Type B pancreatic cell (in vitro differentiated cells): ENCODE measurements at regions not wholly inside any gene's neighbourhood (a gene's known extent, or its start where the extent isn't known, plus 50 kb on each side); places are given as distances from the start of the nearest gene placed in this dataset.

Source experiments
- DNase-seq: peaks from one replicate; pipeline ENCODE4 v3.0.0; 2021; ENCODE audit warnings: mixed read lengths; ENCODE audit not compliant: unreplicated experiment; ENCODE audit errors: extremely low spot score
- H3K27ac Mint-ChIP-seq: 2 replicates; pipeline ENCODE4 v1.8.0; 2021; ENCODE audit warnings: mild to moderate bottlenecking, mixed read lengths
- H3K27me3 Mint-ChIP-seq: 2 replicates; pipeline ENCODE4 v1.8.0; 2021; ENCODE audit warnings: mixed read lengths
- H3K36me3 Mint-ChIP-seq: 2 replicates; pipeline ENCODE4 v1.8.0; 2021; ENCODE audit warnings: mixed read lengths
- H3K4me1 Mint-ChIP-seq: one replicate; pipeline ENCODE4 v1.8.0; 2021; ENCODE audit warnings: mixed read lengths; ENCODE audit not compliant: unreplicated experiment
- H3K4me3 Mint-ChIP-seq: 2 replicates; pipeline ENCODE4 v1.8.0; 2021; ENCODE audit warnings: mild to moderate bottlenecking, mixed read lengths
- H3K9me3 Mint-ChIP-seq: 2 replicates; pipeline ENCODE4 v1.8.0; 2021; ENCODE audit warnings: mixed read lengths
- TF ChIP-seq, protein P1 (sequence below): fragments of 200-600 bp; sonication (generic); conservative IDR thresholded peaks from 2 replicates; pipeline ENCODE4 v1.5.0; 2021; ENCODE audit warnings: antibody characterized with exemption, mild to moderate bottlenecking

DNA sequence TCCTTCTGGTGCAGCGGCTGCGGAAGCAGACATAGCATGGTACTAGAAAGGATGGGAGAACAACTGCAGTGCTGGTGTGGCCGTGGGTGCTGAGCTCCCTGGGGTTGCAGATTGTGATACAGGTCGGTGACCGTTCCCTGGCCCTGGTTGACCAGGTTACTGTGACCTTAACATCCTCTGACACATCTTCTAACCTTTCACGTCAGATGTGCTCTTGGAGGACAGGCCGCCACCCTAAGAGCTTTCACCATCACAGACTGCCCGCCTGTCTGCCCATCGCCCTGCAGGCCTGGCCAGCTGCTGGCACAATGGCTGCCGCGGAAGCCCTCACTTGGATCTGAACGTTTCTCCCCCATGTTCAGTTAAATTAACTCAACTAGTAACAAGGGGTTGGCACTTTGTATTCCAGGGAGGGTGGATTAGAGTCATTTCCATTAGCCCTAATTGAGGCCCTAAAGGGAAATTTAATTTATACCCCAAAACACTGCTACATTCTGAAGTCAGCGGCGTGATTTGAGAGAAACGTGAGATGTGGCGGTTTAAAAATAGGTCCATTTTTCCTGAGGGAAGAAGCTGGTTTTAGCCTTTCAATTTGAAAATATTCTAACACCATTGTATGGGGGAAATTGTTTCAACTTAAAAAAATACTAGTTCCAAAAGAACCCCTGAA, 443.9 kb upstream of the CDH4 start:
- H3K27me3 Mint-ChIP-seq, result peaks cover 15% of the 10 kb centered on the region
- H3K27ac Mint-ChIP-seq, result no peak overlapping the region
- no peak overlapping the region for H3K4me3 Mint-ChIP-seq
- TF ChIP-seq, protein P1, sequence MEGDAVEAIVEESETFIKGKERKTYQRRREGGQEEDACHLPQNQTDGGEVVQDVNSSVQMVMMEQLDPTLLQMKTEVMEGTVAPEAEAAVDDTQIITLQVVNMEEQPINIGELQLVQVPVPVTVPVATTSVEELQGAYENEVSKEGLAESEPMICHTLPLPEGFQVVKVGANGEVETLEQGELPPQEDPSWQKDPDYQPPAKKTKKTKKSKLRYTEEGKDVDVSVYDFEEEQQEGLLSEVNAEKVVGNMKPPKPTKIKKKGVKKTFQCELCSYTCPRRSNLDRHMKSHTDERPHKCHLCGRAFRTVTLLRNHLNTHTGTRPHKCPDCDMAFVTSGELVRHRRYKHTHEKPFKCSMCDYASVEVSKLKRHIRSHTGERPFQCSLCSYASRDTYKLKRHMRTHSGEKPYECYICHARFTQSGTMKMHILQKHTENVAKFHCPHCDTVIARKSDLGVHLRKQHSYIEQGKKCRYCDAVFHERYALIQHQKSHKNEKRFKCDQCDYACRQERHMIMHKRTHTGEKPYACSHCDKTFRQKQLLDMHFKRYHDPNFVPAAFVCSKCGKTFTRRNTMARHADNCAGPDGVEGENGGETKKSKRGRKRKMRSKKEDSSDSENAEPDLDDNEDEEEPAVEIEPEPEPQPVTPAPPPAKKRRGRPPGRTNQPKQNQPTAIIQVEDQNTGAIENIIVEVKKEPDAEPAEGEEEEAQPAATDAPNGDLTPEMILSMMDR, result no peak
- peaks cover 14% of the 10 kb centered on the region for H3K4me1 Mint-ChIP-seq
- H3K36me3 Mint-ChIP-seq, result no peaks in the 10 kb centered on the region
- H3K9me3 Mint-ChIP-seq, result peaks cover 8% of the 10 kb centered on the region
- no peak for DNase-seq

DNA sequence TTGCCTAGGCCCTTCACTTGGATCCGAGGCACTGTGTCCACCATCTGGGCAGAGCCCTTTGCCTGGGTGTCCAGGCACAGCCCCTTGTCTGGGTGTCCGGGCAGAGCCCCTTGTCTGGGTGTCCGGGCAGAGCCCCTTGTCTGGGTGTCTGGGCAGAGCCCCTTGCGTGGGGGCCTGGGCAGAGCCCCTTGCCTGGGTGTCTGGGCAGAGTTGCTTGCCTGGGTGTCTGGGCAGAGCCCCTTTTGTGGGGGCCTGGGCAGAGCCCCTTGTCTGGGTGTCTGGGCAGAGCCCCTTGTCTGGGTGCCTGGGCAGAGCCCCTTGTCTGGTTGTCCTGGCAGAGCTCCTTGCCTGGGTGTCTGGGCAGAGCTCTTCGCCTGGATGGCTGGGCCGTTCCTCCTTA, 443.4 kb upstream of the CDH4 start:
- TF ChIP-seq, protein P1, result no peak
- no peak overlapping the region for H3K27ac Mint-ChIP-seq
- DNase-seq, result no peak
- H3K4me1 Mint-ChIP-seq, result peaks cover 14% of the 10 kb centered on the region
- peaks cover 8% of the 10 kb centered on the region for H3K9me3 Mint-ChIP-seq
- no peak overlapping the region for H3K4me3 Mint-ChIP-seq
- H3K36me3 Mint-ChIP-seq, result no peaks in the 10 kb centered on the region
- peaks cover 16% of the 10 kb centered on the region for H3K27me3 Mint-ChIP-seq

DNA sequence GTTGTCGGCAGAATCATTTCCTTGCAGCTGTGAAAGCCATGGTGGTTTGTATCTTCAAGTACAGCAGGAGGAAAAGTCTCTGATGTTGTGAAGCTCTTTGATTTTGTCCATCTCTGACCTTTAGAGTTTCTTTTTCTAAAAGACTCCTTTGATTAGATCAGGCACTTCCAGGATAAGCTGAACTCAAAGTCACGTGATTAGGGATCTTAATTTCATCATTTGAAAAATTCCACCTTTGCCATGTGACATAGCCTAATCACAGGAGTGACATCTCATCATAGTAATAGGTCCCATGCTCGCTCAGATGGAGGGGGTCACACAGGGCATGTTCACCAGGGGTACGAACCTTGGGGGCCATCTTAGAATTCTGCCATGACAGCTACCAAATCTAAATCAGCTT, 441.5 kb upstream of the CDH4 start:
- Mint-ChIP-seq H3K27ac (no peak overlapping the region), H3K4me3 (no peak overlapping the region), H3K27me3 (peaks cover 17% of the 10 kb centered on the region), H3K36me3 (no peaks in the 10 kb centered on the region), H3K9me3 (peaks cover 8% of the 10 kb centered on the region), H3K4me1 (peaks cover 4% of the 10 kb centered on the region)
- TF ChIP-seq, protein P1, result no peak
- DNase-seq, result no peak

DNA sequence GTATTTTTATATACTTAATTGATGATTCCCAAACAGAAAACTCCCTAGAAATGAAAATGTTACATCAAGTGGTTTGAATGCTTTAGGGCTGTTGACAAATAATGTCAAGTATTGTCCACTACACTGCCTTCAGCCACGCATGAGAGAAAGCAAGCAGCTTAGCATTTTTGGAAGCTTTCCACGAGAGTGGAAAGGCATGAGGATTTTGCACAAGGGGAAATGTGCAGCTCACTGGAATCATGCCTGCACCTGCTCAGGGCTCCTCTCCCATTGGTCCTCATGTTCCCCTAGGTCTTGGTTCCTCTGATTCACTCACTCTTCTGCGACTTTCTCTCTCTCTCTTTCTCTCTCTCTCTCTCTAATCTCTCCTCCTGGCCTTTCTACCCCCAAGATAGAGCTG, 439.5 kb upstream of the CDH4 start:
- H3K27ac Mint-ChIP-seq, result no peak overlapping the region
- no peaks in the 10 kb centered on the region for H3K4me1 Mint-ChIP-seq
- H3K36me3 Mint-ChIP-seq, result no peaks in the 10 kb centered on the region
- H3K9me3 Mint-ChIP-seq, result peaks cover 8% of the 10 kb centered on the region
- DNase-seq, result no peak
- no peak overlapping the region for H3K4me3 Mint-ChIP-seq
- TF ChIP-seq, protein P1, result no peak
- H3K27me3 Mint-ChIP-seq, result peaks cover 17% of the 10 kb centered on the region

DNA sequence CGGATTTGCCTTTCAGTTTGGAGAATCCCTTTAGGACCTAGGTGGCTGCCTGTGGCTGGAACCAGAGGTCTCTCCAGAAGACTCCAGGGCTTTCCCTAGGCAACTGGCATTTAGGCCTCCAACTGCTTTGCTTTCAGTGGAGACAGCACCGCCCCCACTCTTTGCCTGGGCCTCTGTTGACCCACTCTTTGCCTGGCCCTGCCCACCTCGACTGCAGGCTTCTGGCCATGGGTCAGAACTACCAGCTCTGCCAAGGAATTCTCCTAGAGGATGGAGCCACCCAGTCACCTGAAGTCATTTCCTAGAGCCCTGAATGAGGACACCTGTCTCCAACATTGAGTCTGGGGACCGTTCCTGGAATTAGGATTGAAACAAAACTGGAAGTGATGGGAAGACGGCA, 439.0 kb upstream of the CDH4 start:
- Mint-ChIP-seq H3K9me3 (peaks cover 8% of the 10 kb centered on the region), H3K27me3 (peaks cover 17% of the 10 kb centered on the region), H3K4me3 (no peak overlapping the region), H3K36me3 (no peaks in the 10 kb centered on the region), H3K4me1 (no peaks in the 10 kb centered on the region), H3K27ac (no peak overlapping the region)
- TF ChIP-seq, protein P1, result no peak
- no peak for DNase-seq
